K562 (cell line): ENCODE measurements at regions not wholly inside any gene's neighbourhood (a gene's known extent, or its start where the extent isn't known, plus 50 kb on each side); places are given as distances from the start of the nearest gene placed in this dataset.

Experiments
- ATAC-seq: fragments of 200-7000 bp; cut with Tn5 transposase; 3 replicates; pipeline ENCODE4 v1.9.1; 2020; ENCODE audit warnings: moderate library complexity
- BruUV-seq: library from RNA; stranded (reverse); fragments of 400-500 nt; replicated peaks from 2 replicates; lab custom pipeline; 2021; lab: Mats Ljungman, UMichigan
- CTCF ChIA-PET: fragments of 300-600 bp; formaldehyde crosslinking; extraction: SDS; loops from one replicate; lab custom pipeline; 2021; ENCODE audit warnings: low intra/inter-chr PET ratio; lab: Yijun Ruan, JAX
- POLR2A ChIA-PET: fragments of 300-600, 350-650 bp; sonication (Branson Sonifier 250); formaldehyde crosslinking; extraction: SDS; loops from one replicate; lab custom pipeline; 2021; ENCODE audit warnings: antibody characterized with exemption, inconsistent platforms; lab: Yijun Ruan, JAX
- DNase-seq, 4 experiments: peaks; one replicate each; pipeline versions ENCODE4 v3.0.0 to v3.0.0-alpha.2; 2011 to 2018; ENCODE audit warnings: low spot score in 3 of 4, mixed read lengths in 3 of 4; ENCODE audit errors: extremely low read depth in 1 of 4
- FAIRE-seq: peaks from 2 replicates; lab custom pipeline; 2011; peaks lifted over from hg19 to GRCh38; lab: Jason Lieb, UNC
- H2AFZ ChIP-seq: 2 replicates; pipeline ENCODE4 v1.6.0; 2011; ENCODE audit warnings: low read depth, low read length, control low read depth, inconsistent platforms
- H3K27ac ChIP-seq: fragments of 200-600 bp; 3 replicates; pipeline ENCODE4 v1.8.0; 2011; ENCODE audit warnings: low read depth, mild to moderate bottlenecking, control low read depth, inconsistent platforms, low read length, moderate library complexity, mixed read lengths; ENCODE audit errors: extremely low read depth
- H3K27me3 ChIP-seq, 2 experiments: fragments of 300-600 bp in 1 of 2; 2 replicates in 1 of 2; 3 replicates in 1 of 2; pipeline versions ENCODE4 v1.6.0 to v1.8.0; 2011; ENCODE audit warnings: inconsistent platforms in 2 of 2, low read length in 2 of 2, mild to moderate bottlenecking in 1 of 2, mixed read lengths in 1 of 2, moderate library complexity in 1 of 2; ENCODE audit not compliant: control insufficient read depth in 2 of 2, insufficient read depth in 2 of 2
- H3K36me3 ChIP-seq: fragments of 300-600 bp; 3 replicates; pipeline ENCODE4 v1.8.0; 2011; ENCODE audit warnings: mild to moderate bottlenecking, low read length, inconsistent platforms; ENCODE audit not compliant: control insufficient read depth, insufficient read depth
- H3K4me1 ChIP-seq, 2 experiments: fragments of 200-600 bp in 1 of 2; replicated peaks in 1 of 2; 2 replicates in 1 of 2; 3 replicates in 1 of 2; pipeline versions ENCODE4 v1.5.1 to v1.8.0; 2011; ENCODE audit warnings: inconsistent platforms in 2 of 2, low read length in 2 of 2, mild to moderate bottlenecking in 1 of 2, mixed read lengths in 1 of 2, moderate library complexity in 1 of 2; ENCODE audit not compliant: control insufficient read depth in 2 of 2, insufficient read depth in 2 of 2
- H3K4me2 ChIP-seq: 2 replicates; pipeline ENCODE4 v1.6.1; 2011; ENCODE audit warnings: low read length, control low read depth, inconsistent platforms, mixed read lengths; ENCODE audit not compliant: insufficient read depth
- H3K4me3 ChIP-seq: fragments of 200-600 bp; sonication (generic), shearing (Covaris generic); 2 replicates; pipeline ENCODE4 v1.5.1; 2016; ENCODE audit warnings: control low read depth, inconsistent platforms
- H3K79me2 ChIP-seq: fragments of 200-600 bp; 3 replicates; pipeline ENCODE4 v1.8.0; 2011; ENCODE audit warnings: low read length, inconsistent platforms; ENCODE audit not compliant: control insufficient read depth, insufficient read depth
- H3K9ac ChIP-seq, 2 experiments: 2 replicates each; pipeline versions ENCODE4 v1.6.0 to v1.6.1; 2011; ENCODE audit warnings: low read depth in 2 of 2, low read length in 2 of 2, control low read depth in 1 of 2, inconsistent platforms in 1 of 2, mild to moderate bottlenecking in 1 of 2, mixed read lengths in 1 of 2; ENCODE audit not compliant: insufficient read depth in 1 of 2
- H3K9me1 ChIP-seq: one replicate; pipeline ENCODE4 v1.6.0; 2011; ENCODE audit warnings: inconsistent platforms, mild to moderate bottlenecking, low read length, moderate library complexity; ENCODE audit not compliant: control insufficient read depth, insufficient read depth
- H3K9me3 ChIP-seq: replicated peaks from 2 replicates; pipeline ENCODE4 v1.5.1; 2011; ENCODE audit warnings: low read depth, low read length, inconsistent platforms; ENCODE audit not compliant: control insufficient read depth, insufficient read depth
- H4K20me1 ChIP-seq: replicated peaks from 2 replicates; pipeline ENCODE4 v1.6.1; 2011; ENCODE audit warnings: low read length, inconsistent platforms, mixed read lengths; ENCODE audit not compliant: control insufficient read depth, insufficient read depth
- C11orf30 ChIP-seq: fragments of 450-650 bp; IDR thresholded peaks from 2 replicates; pipeline ENCODE4 v1.6.1; 2016; ENCODE audit warnings: low read depth, mild to moderate bottlenecking
- NCOA4 ChIP-seq: fragments of 450-650 bp; IDR thresholded peaks from 2 replicates; pipeline ENCODE4 v1.6.1; 2018; ENCODE audit warnings: mild to moderate bottlenecking; ENCODE audit not compliant: partially characterized antibody
- SMARCB1 ChIP-seq: IDR thresholded peaks from 2 replicates; pipeline ENCODE4 v1.6.1; 2011; ENCODE audit warnings: improper control_type of control experiment, low read depth; ENCODE audit not compliant: insufficient read length
- SRF ChIP-seq, 2 experiments: fragments of 250-450, 450-650 bp in 1 of 2; sonication (Bioruptor Pico) in 1 of 2; sonication (generic) in 1 of 2; formaldehyde crosslinking; IDR thresholded peaks; 2 replicates each; pipeline versions ENCODE4 v1.5.0 to v1.5.1; 2020 to 2022; ENCODE audit warnings: mild to moderate bottlenecking in 1 of 2, missing genetic modification reagents in 1 of 2
- ZBTB17 ChIP-seq: fragments of 450-650 bp; formaldehyde crosslinking; IDR thresholded peaks from 2 replicates; pipeline ENCODE4 v1.4.0; 2020; ENCODE audit warnings: mild to moderate bottlenecking
- ZKSCAN1 ChIP-seq: fragments of 150-350 bp; IDR thresholded peaks from 2 replicates; pipeline ENCODE4 v1.6.1; 2016; ENCODE audit warnings: low read depth, low read length
- ZNF586 ChIP-seq: fragments of 450-650 bp; formaldehyde crosslinking; conservative IDR thresholded peaks from 2 replicates; pipeline ENCODE4 v1.4.0; 2020; ENCODE audit warnings: mild to moderate bottlenecking, moderate library complexity
- WGBS: fragments of 100-300 bp; shearing (Covaris generic); methylation state at CpG from one replicate; pipeline ENCODE4 v1.1.6; 2016; ENCODE audit warnings: low coverage, mixed read lengths; ENCODE audit not compliant: insufficient coverage; ENCODE audit errors: missing lambda C conversion rate; 5-methylcytosine and 5-hydroxymethylcytosine counted together
- in situ Hi-C: fragments of 300-500 bp; cut with MboI; formaldehyde crosslinking; loops from 4 replicates; pipeline ENCODE4 v1.15.0; 2018; ENCODE audit warnings: inconsistent platforms, mixed read lengths
- intact Hi-C: fragments of 100-400 bp; cut with micrococcal nuclease; formaldehyde crosslinking; loops from 2 replicates; pipeline ENCODE4 v1.14.2; 2022
- TF ChIP-seq, protein P1 (sequence below): sonication (generic); formaldehyde crosslinking; IDR thresholded peaks from 2 replicates; pipeline ENCODE4 v1.8.0; 2023; ENCODE audit warnings: mild to moderate bottlenecking, missing genetic modification reagents
- TF ChIP-seq, protein P2 (sequence below): fragments of 250-450 bp; sonication (Bioruptor Pico); IDR thresholded peaks from 2 replicates; pipeline ENCODE4 v1.8.0; 2021; ENCODE audit warnings: moderate library complexity, mild to moderate bottlenecking, inconsistent platforms
- TF ChIP-seq, protein P3 (sequence below), 2 experiments: fragments of 450-650 bp; conservative IDR thresholded peaks; 2 replicates each; pipeline ENCODE4 v1.6.1; 2017; ENCODE audit warnings: mild to moderate bottlenecking in 2 of 2, moderate library complexity in 2 of 2
- TF ChIP-seq, protein P4 (sequence below): fragments of 450-650 bp; conservative IDR thresholded peaks from 2 replicates; pipeline ENCODE4 v1.6.1; 2016; ENCODE audit warnings: missing genetic modification characterization, low read depth, mild to moderate bottlenecking, missing compliant biosample characterization, moderate library complexity

DNA sequence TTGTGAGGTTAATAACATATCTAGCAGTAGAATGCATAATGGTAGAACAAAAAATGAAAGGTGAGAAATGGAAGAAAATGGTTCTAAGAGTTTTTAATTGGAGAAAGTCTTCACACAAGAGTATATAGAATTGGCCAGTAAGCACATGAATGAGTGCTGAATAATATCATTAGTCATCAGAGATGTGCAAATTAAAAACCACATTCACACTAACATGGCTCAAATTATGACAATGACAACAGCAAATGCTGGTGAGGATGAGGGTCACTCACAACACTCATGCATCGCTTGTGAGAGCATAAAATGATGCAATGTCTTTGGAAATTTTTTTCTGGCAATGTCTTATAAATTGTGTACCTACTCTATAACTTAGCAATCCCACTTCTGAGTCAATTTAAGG lies 1355.4 kb upstream of the ACVR2A start:
- BruUV-seq: no TSS peak
- H3K36me3 ChIP-seq: no peaks in the 10 kb centered on the region
- in situ Hi-C loops (no loop called here), intact Hi-C loops (no loop called here)
- FAIRE-seq (no peak), DNase-seq (no peak), ATAC-seq (no peak)
- no peak overlapping the region for H3K4me3 ChIP-seq
- no peaks in the 10 kb centered on the region for H3K9me1 ChIP-seq
- no peaks in the 10 kb centered on the region for H3K4me1 ChIP-seq
- no peaks in the 10 kb centered on the region for H3K27me3 ChIP-seq
- H4K20me1 ChIP-seq: no peaks in the 10 kb centered on the region
- H3K4me2 ChIP-seq: no peak overlapping the region
- ChIA-PET CTCF (no interaction called here), POLR2A (no interaction called here)
- no peak overlapping the region for H2AFZ ChIP-seq
- TF ChIP-seq NCOA4 (no peak), C11orf30 (no peak), ZKSCAN1 (no peak), ZBTB17 (CRISPR knock-in tag) (no peak), SMARCB1 (no peak), ZNF586 (CRISPR knock-in tag) (no peak), SRF (CRISPR knock-in tag; IDR thresholded peaks at IDR 0.05) (no peak)
- TF ChIP-seq, protein P1, sequence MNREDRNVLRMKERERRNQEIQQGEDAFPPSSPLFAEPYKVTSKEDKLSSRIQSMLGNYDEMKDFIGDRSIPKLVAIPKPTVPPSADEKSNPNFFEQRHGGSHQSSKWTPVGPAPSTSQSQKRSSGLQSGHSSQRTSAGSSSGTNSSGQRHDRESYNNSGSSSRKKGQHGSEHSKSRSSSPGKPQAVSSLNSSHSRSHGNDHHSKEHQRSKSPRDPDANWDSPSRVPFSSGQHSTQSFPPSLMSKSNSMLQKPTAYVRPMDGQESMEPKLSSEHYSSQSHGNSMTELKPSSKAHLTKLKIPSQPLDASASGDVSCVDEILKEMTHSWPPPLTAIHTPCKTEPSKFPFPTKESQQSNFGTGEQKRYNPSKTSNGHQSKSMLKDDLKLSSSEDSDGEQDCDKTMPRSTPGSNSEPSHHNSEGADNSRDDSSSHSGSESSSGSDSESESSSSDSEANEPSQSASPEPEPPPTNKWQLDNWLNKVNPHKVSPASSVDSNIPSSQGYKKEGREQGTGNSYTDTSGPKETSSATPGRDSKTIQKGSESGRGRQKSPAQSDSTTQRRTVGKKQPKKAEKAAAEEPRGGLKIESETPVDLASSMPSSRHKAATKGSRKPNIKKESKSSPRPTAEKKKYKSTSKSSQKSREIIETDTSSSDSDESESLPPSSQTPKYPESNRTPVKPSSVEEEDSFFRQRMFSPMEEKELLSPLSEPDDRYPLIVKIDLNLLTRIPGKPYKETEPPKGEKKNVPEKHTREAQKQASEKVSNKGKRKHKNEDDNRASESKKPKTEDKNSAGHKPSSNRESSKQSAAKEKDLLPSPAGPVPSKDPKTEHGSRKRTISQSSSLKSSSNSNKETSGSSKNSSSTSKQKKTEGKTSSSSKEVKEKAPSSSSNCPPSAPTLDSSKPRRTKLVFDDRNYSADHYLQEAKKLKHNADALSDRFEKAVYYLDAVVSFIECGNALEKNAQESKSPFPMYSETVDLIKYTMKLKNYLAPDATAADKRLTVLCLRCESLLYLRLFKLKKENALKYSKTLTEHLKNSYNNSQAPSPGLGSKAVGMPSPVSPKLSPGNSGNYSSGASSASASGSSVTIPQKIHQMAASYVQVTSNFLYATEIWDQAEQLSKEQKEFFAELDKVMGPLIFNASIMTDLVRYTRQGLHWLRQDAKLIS (CRISPR knock-in tag): no peak
- TF ChIP-seq, protein P2, sequence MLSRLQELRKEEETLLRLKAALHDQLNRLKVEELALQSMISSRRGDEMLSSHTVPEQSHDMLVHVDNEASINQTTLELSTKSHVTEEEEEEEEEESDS (CRISPR knock-in tag): no peak
- TF ChIP-seq, protein P3, sequence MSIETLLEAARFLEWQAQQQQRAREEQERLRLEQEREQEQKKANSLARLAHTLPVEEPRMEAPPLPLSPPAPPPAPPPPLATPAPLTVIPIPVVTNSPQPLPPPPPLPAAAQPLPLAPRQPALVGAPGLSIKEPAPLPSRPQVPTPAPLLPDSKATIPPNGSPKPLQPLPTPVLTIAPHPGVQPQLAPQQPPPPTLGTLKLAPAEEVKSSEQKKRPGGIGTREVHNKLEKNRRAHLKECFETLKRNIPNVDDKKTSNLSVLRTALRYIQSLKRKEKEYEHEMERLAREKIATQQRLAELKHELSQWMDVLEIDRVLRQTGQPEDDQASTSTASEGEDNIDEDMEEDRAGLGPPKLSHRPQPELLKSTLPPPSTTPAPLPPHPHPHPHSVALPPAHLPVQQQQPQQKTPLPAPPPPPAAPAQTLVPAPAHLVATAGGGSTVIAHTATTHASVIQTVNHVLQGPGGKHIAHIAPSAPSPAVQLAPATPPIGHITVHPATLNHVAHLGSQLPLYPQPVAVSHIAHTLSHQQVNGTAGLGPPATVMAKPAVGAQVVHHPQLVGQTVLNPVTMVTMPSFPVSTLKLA (conservative IDR thresholded peaks at IDR 0.05): no peak
- TF ChIP-seq, protein P4, sequence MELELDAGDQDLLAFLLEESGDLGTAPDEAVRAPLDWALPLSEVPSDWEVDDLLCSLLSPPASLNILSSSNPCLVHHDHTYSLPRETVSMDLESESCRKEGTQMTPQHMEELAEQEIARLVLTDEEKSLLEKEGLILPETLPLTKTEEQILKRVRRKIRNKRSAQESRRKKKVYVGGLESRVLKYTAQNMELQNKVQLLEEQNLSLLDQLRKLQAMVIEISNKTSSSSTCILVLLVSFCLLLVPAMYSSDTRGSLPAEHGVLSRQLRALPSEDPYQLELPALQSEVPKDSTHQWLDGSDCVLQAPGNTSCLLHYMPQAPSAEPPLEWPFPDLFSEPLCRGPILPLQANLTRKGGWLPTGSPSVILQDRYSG (tag): no peak
- H3K79me2 ChIP-seq: no peaks in the 10 kb centered on the region
- WGBS: 0% methylated on average over 1 of the region's 1 CpG
- H3K9me3 ChIP-seq: peaks cover 3% of the 10 kb centered on the region; the same call in 1 of the 2 replicates
- H3K9ac ChIP-seq: no peak overlapping the region
- no peak overlapping the region for H3K27ac ChIP-seq
